H1 (cell line): ENCODE measurements at regions not wholly inside any gene's neighbourhood (a gene's known extent, or its start where the extent isn't known, plus 50 kb on each side); places are given as distances from the start of the nearest gene placed in this dataset.

ENCODE experiments used
- CTCF ChIA-PET: fragments of 300-600 bp; sonication (Branson Sonifier 250); formaldehyde crosslinking; loops from one replicate; lab custom pipeline; 2021; ENCODE audit not compliant: partially characterized antibody; lab: Charles Lee
- POLR2A ChIA-PET: fragments of 300-600 bp; sonication (Branson Sonifier 250); formaldehyde crosslinking; loops from one replicate; lab custom pipeline; 2021; ENCODE audit warnings: inconsistent platforms; ENCODE audit not compliant: partially characterized antibody; lab: Charles Lee
- DNase-seq, 2 experiments: peaks; one replicate each; pipeline versions ENCODE4 v3.0.0 to v3.0.0-alpha.2; 2010 to 2022; ENCODE audit warnings: low spot score in 2 of 2, low read depth in 1 of 2, mixed read lengths in 1 of 2
- FAIRE-seq: peaks from 2 replicates; lab custom pipeline; 2011; peaks lifted over from hg19 to GRCh38; lab: Jason Lieb, UNC
- H2AFZ ChIP-seq: 2 replicates; pipeline ENCODE4 v1.8.1; 2012; ENCODE audit warnings: low read length, inconsistent platforms
- H2AK5ac ChIP-seq: 2 replicates; pipeline ENCODE4 v1.6.1; 2013; ENCODE audit warnings: low read depth, low read length
- H2BK120ac ChIP-seq: replicated peaks from 2 replicates; pipeline ENCODE3; 2013; ENCODE audit warnings: low read depth, low read length, inconsistent platforms
- H2BK12ac ChIP-seq: 2 replicates; pipeline ENCODE4 v1.6.1; 2013; ENCODE audit warnings: low read depth, low read length
- H2BK15ac ChIP-seq: 2 replicates; pipeline ENCODE4 v1.6.1; 2013; ENCODE audit warnings: low read length
- H2BK20ac ChIP-seq: 2 replicates; pipeline ENCODE4 v1.6.1; 2013; ENCODE audit warnings: low read length
- H2BK5ac ChIP-seq: 2 replicates; pipeline ENCODE4 v1.6.1; 2013; ENCODE audit warnings: low read depth, low read length
- H3K14ac ChIP-seq: 2 replicates; pipeline ENCODE4 v1.6.1; 2013; ENCODE audit warnings: inconsistent platforms; ENCODE audit not compliant: insufficient read length
- H3K18ac ChIP-seq: 2 replicates; pipeline ENCODE4 v1.6.1; 2013; ENCODE audit warnings: low read length; ENCODE audit errors: extremely low read depth
- H3K23ac ChIP-seq: 2 replicates; pipeline ENCODE4 v1.6.1; 2013; ENCODE audit warnings: inconsistent platforms; ENCODE audit not compliant: insufficient read length
- H3K23me2 ChIP-seq: 2 replicates; pipeline ENCODE4 v1.6.1; 2013; ENCODE audit warnings: low read depth, low read length
- H3K27ac ChIP-seq: 2 replicates; pipeline ENCODE4 v1.6.1; 2011; ENCODE audit warnings: low read depth, low read length, inconsistent platforms
- H3K27me3 ChIP-seq, 4 experiments: replicated peaks in 1 of 4; 1 replicate in 1 of 4; 2 replicates in 3 of 4; pipeline versions ENCODE4 v1.6.1 to v1.8.1; 2011 to 2013; ENCODE audit warnings: low read length in 3 of 4, mild to moderate bottlenecking in 3 of 4, inconsistent platforms in 2 of 4, mixed read lengths in 2 of 4, moderate library complexity in 1 of 4; ENCODE audit not compliant: control insufficient read depth in 3 of 4, insufficient read depth in 3 of 4; ENCODE audit errors: extremely low read depth in 1 of 4
- H3K36me3 ChIP-seq, 4 experiments: 2 replicates each; pipeline versions ENCODE4 v1.6.1 to v1.8.1; 2011 to 2013; ENCODE audit warnings: mild to moderate bottlenecking in 4 of 4, low read length in 3 of 4, moderate library complexity in 2 of 4, control low read depth in 1 of 4, inconsistent platforms in 1 of 4; ENCODE audit not compliant: insufficient read depth in 4 of 4, control insufficient read depth in 2 of 4
- H3K4ac ChIP-seq: replicated peaks from 2 replicates; pipeline ENCODE3; 2013; ENCODE audit warnings: low read length, low read depth, mixed read lengths, inconsistent platforms; ENCODE audit not compliant: insufficient read length
- H3K4me1 ChIP-seq, 4 experiments: replicated peaks in 1 of 4; 1 replicate in 1 of 4; 2 replicates in 3 of 4; pipeline versions ENCODE4 v1.6.1 to v1.8.1; 2011 to 2013; ENCODE audit warnings: low read length in 3 of 4, inconsistent platforms in 2 of 4, mixed read lengths in 1 of 4; ENCODE audit not compliant: insufficient read depth in 4 of 4, control insufficient read depth in 3 of 4
- H3K4me2 ChIP-seq, 2 experiments: 2 replicates each; pipeline versions ENCODE4 v1.6.1 to v1.8.1; 2011 to 2013; ENCODE audit warnings: low read depth in 2 of 2, low read length in 2 of 2, control low read depth in 1 of 2, inconsistent platforms in 1 of 2, mild to moderate bottlenecking in 1 of 2; ENCODE audit not compliant: insufficient read depth in 1 of 2
- H3K4me3 ChIP-seq, 4 experiments: fragments of 200-600, 300-600 bp in 1 of 4; sonication (generic), shearing (Covaris generic), sonication (Bioruptor Twin) in 1 of 4; 2 replicates each; pipeline versions ENCODE4 v1.5.1 to v1.8.1; 2011 to 2016; ENCODE audit warnings: low read length in 4 of 4, low read depth in 3 of 4, control low read depth in 2 of 4, inconsistent platforms in 2 of 4, mild to moderate bottlenecking in 2 of 4, mixed read lengths in 1 of 4, moderate library complexity in 1 of 4; ENCODE audit not compliant: insufficient read depth in 2 of 4; ENCODE audit errors: extremely low read depth in 1 of 4
- H3K56ac ChIP-seq: replicated peaks from 2 replicates; pipeline ENCODE3; 2013; ENCODE audit warnings: low read depth, mild to moderate bottlenecking, mixed read lengths, low read length, inconsistent platforms; ENCODE audit not compliant: insufficient read length
- H3K79me1 ChIP-seq: 2 replicates; pipeline ENCODE4 v1.6.1; 2013; ENCODE audit warnings: low read depth, low read length, control low read depth
- H3K79me2 ChIP-seq, 2 experiments: 2 replicates each; pipeline versions ENCODE4 v1.6.1 to v1.8.1; 2012 to 2013; ENCODE audit warnings: low read length in 2 of 2, mild to moderate bottlenecking in 2 of 2, inconsistent platforms in 1 of 2; ENCODE audit not compliant: insufficient read depth in 2 of 2, control insufficient read depth in 1 of 2
- H3K9ac ChIP-seq, 4 experiments: replicated peaks in 1 of 4; 1 replicate in 1 of 4; 2 replicates in 3 of 4; pipeline versions ENCODE4 v1.6.1 to v1.8.1; 2011 to 2013; ENCODE audit warnings: low read depth in 3 of 4, low read length in 3 of 4, control low read depth in 2 of 4, mild to moderate bottlenecking in 2 of 4, moderate library complexity in 2 of 4, inconsistent platforms in 1 of 4; ENCODE audit errors: extremely low read depth in 1 of 4
- H3K9me3 ChIP-seq, 2 experiments: 2 replicates each; pipeline versions ENCODE4 v1.6.1 to v1.8.1; 2012 to 2013; ENCODE audit warnings: mild to moderate bottlenecking in 2 of 2, moderate library complexity in 2 of 2, control low read depth in 1 of 2, inconsistent platforms in 1 of 2, low read depth in 1 of 2, low read length in 1 of 2, mixed read lengths in 1 of 2; ENCODE audit not compliant: insufficient read depth in 2 of 2
- H4K20me1 ChIP-seq, 2 experiments: replicated peaks in 1 of 2; 2 replicates each; pipeline versions ENCODE3 to v1.8.1; 2011 to 2013; ENCODE audit warnings: inconsistent platforms in 2 of 2, low read length in 2 of 2, mild to moderate bottlenecking in 1 of 2; ENCODE audit not compliant: insufficient read depth in 2 of 2, control insufficient read depth in 1 of 2
- H4K5ac ChIP-seq: 2 replicates; pipeline ENCODE4 v1.6.1; 2013; ENCODE audit warnings: low read length, low read depth, mixed read lengths, inconsistent platforms; ENCODE audit not compliant: insufficient read length
- H4K8ac ChIP-seq: 2 replicates; pipeline ENCODE4 v1.8.0; 2013; ENCODE audit warnings: mild to moderate bottlenecking, moderate library complexity, low read length, inconsistent platforms; ENCODE audit not compliant: insufficient read depth; ENCODE audit errors: extremely low read depth
- H4K91ac ChIP-seq: replicated peaks from 2 replicates; pipeline ENCODE3; 2013; ENCODE audit warnings: low read length, mixed read lengths, inconsistent platforms; ENCODE audit not compliant: insufficient read length
- CBX5 ChIP-seq: fragments of 300-800, 300-1000 bp; sonication (generic); IDR thresholded peaks from 2 replicates; pipeline ENCODE4 v1.7.1; 2016; ENCODE audit warnings: antibody characterized with exemption, low read length, low read depth
- CTBP2 ChIP-seq: IDR thresholded peaks from 2 replicates; pipeline ENCODE4 v1.7.0; 2011; ENCODE audit warnings: borderline replicate concordance, mild to moderate bottlenecking, moderate library complexity, mixed read lengths, low read length; ENCODE audit not compliant: insufficient read depth, insufficient read length
- GTF2F1 ChIP-seq: IDR thresholded peaks from 2 replicates; pipeline ENCODE4 v1.6.1; 2012; ENCODE audit warnings: low read depth, low read length, improper control_type of control experiment, borderline replicate concordance
- POLR2AphosphoS5 ChIP-seq: IDR thresholded peaks from 2 replicates; pipeline ENCODE4 v1.6.1; 2011; ENCODE audit warnings: low read depth, low read length
- RAD21 ChIP-seq, 2 experiments: IDR thresholded peaks in 1 of 2; conservative IDR thresholded peaks in 1 of 2; 2 replicates each; pipeline ENCODE4 v1.6.1; 2011; ENCODE audit warnings: low read depth in 2 of 2, low read length in 2 of 2, improper control_type of control experiment in 1 of 2, inconsistent platforms in 1 of 2, mild to moderate bottlenecking in 1 of 2, moderate library complexity in 1 of 2
- SUZ12 ChIP-seq: fragments of 200-600 bp; sonication (generic); IDR thresholded peaks from 2 replicates; pipeline ENCODE4 v1.6.1; 2012; ENCODE audit warnings: mild to moderate bottlenecking, inconsistent platforms, low read length, moderate library complexity, mixed read lengths
- WGBS, 2 experiments: shearing (Covaris generic) in 1 of 2; methylation state at CpG; one replicate each; pipeline versions ENCODE4 v1.1.6 to v1.1.7; 2013 to 2015; ENCODE audit warnings: low lambda C conversion rate in 2 of 2, mixed read lengths in 2 of 2, inconsistent platforms in 1 of 2, low coverage in 1 of 2, missing lambda C conversion rate in 1 of 2; ENCODE audit not compliant: insufficient replicate concordance in 2 of 2, insufficient coverage in 1 of 2, insufficient read length in 1 of 2; ENCODE audit errors: extremely low coverage in 1 of 2, missing lambda C conversion rate in 1 of 2; 5-methylcytosine and 5-hydroxymethylcytosine counted together
- TF ChIP-seq, protein P1 (sequence below): IDR thresholded peaks from 2 replicates; pipeline ENCODE4 v1.6.1; 2012; ENCODE audit warnings: inconsistent platforms

DNA sequence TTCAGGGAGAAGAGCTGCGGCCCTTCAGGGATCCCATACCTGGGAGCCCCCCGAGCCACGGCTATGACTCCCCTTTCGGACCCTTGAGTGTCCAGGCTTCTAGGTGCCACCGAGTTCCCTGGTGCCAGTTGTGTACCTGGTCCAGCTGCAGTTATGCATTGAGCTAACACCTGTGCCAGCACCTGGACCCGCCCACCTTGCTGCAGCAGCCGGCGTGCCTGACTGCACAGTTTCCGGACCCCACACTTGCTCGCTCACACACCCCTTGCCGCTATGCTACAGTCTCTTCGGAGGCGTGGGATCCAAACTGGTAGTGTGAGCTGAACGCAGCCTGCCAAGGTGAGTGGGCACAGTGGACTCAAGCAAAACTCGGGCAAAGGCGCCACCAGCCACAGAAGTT lies 284.5 kb upstream of the ROBO1 start:
- Histone ChIP-seq H3K4ac (no peak overlapping the region), H4K5ac (no peak overlapping the region), H3K23ac (no peak overlapping the region), H3K4me3 (no peak overlapping the region), H3K27me3 (no peaks in the 10 kb centered on the region), H3K14ac (no peak overlapping the region), H3K79me1 (no peaks in the 10 kb centered on the region), H4K91ac (no peak overlapping the region), H3K23me2 (no peaks in the 10 kb centered on the region), H2BK5ac (no peak overlapping the region), H4K20me1 (no peaks in the 10 kb centered on the region), H3K27ac (no peak overlapping the region), H3K9me3 (peaks cover 0 to 3% of the 10 kb centered on the region in 2 experiments; a peak in 1 of 4 replicates), H2BK120ac (no peak overlapping the region), H3K56ac (no peak overlapping the region), H4K8ac (no peak overlapping the region), H2BK20ac (no peak overlapping the region), H3K4me1 (no peaks in the 10 kb centered on the region), H2AK5ac (no peak overlapping the region), H3K9ac (no peak overlapping the region), H3K4me2 (no peak overlapping the region), H2BK12ac (no peak overlapping the region), H3K79me2 (no peaks in the 10 kb centered on the region), H3K18ac (no peak overlapping the region), H2BK15ac (no peak overlapping the region), H3K36me3 (no peaks in the 10 kb centered on the region), H2AFZ (no peak overlapping the region)
- WGBS, 2 experiments = 96% methylated on average over 16 of the region's 16 CpGs; no CpG with 5 or more reads in 1 of the 2 experiments
- no peak for DNase-seq
- CTCF ChIA-PET = interaction anchor here (1.0 kb wide), 1 partner anchor 9 kb away, joined by 3 read pairs; no protein-coding TSS in a partner anchor
- FAIRE-seq = no peak
- POLR2A ChIA-PET = no interaction called here
- no peak for TF ChIP-seq POLR2AphosphoS5
- no peak for TF ChIP-seq CTBP2
- TF ChIP-seq SUZ12 = no peak
- no peak for TF ChIP-seq RAD21 (IDR thresholded peaks at IDR 0.05 in 1 of 2, conservative IDR thresholded peaks at IDR 0.05 in 1 of 2; ENCODE audit: low read depth in 2 of 2, low read length in 2 of 2)
- TF ChIP-seq, protein P1, sequence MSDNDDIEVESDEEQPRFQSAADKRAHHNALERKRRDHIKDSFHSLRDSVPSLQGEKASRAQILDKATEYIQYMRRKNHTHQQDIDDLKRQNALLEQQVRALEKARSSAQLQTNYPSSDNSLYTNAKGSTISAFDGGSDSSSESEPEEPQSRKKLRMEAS = no peak
- no peak for TF ChIP-seq CBX5
- no peak for TF ChIP-seq GTF2F1
